OCI-LY1 (cell line): ENCODE measurements at regions not wholly inside any gene's neighbourhood (a gene's known extent, or its start where the extent isn't known, plus 50 kb on each side); places are given as distances from the start of the nearest gene placed in this dataset.

Source experiments
- H2AFZ ChIP-seq: fragments of 200-600 bp; sonication (generic), shearing (Covaris generic); 2 replicates; pipeline ENCODE4 v1.6.0; 2014; ENCODE audit warnings: antibody characterized with exemption, mild to moderate bottlenecking, low read length
- H3F3A ChIP-seq: fragments of 200-600 bp; sonication (generic), shearing (Covaris generic); 2 replicates; pipeline ENCODE4 v1.6.0; 2014; ENCODE audit warnings: mild to moderate bottlenecking, antibody characterized with exemption, low read length, moderate library complexity; ENCODE audit not compliant: insufficient read depth
- H3K27ac ChIP-seq: fragments of 200-600 bp; sonication (generic); 2 replicates; pipeline ENCODE4 v1.5.1; 2014; ENCODE audit warnings: low read length, mixed run types, mild to moderate bottlenecking, low read depth; ENCODE audit not compliant: poor library complexity, severe bottlenecking
- H3K27me3 ChIP-seq: fragments of 200-600 bp; sonication (generic); 2 replicates; pipeline ENCODE4 v1.6.0; 2014; ENCODE audit warnings: antibody characterized with exemption, mild to moderate bottlenecking, low read length, moderate library complexity; ENCODE audit not compliant: insufficient read depth
- H3K36me3 ChIP-seq: fragments of 200-600 bp; sonication (generic); 2 replicates; pipeline ENCODE4 v1.6.1; 2014; ENCODE audit warnings: mild to moderate bottlenecking, antibody characterized with exemption, low read length, moderate library complexity, mixed read lengths; ENCODE audit not compliant: insufficient read depth
- H3K4me1 ChIP-seq: fragments of 200-600 bp; sonication (generic); 2 replicates; pipeline ENCODE4 v1.5.1; 2014; ENCODE audit warnings: mild to moderate bottlenecking, low read length, moderate library complexity; ENCODE audit not compliant: insufficient read depth, severe bottlenecking
- H3K4me2 ChIP-seq: fragments of 200-600 bp; sonication (generic), shearing (Covaris generic); 2 replicates; pipeline ENCODE4 v1.6.1; 2014; ENCODE audit warnings: low read length
- H3K4me3 ChIP-seq: fragments of 200-600 bp; sonication (generic); 2 replicates; pipeline ENCODE4 v1.5.1; 2014; ENCODE audit warnings: low read length, low read depth, mild to moderate bottlenecking, mixed read lengths; ENCODE audit not compliant: poor library complexity, severe bottlenecking
- H3K79me2 ChIP-seq: fragments of 200-600 bp; shearing (Covaris generic); 2 replicates; pipeline ENCODE4 v1.6.1; 2016; ENCODE audit warnings: mixed run types, low read length, mixed read lengths; ENCODE audit not compliant: insufficient read depth
- H3K9ac ChIP-seq: fragments of 200-600 bp; sonication (generic), shearing (Covaris generic); 2 replicates; pipeline ENCODE4 v1.6.1; 2014; ENCODE audit warnings: mild to moderate bottlenecking, low read length, mixed read lengths
- H3K9me2 ChIP-seq: fragments of 200-600 bp; sonication (generic), shearing (Covaris generic); 2 replicates; pipeline ENCODE4 v1.6.1; 2014; ENCODE audit warnings: low read depth, mild to moderate bottlenecking, low read length, mixed read lengths
- H3K9me3 ChIP-seq: fragments of 200-600 bp; shearing (Covaris generic); 2 replicates; pipeline ENCODE4 v1.6.1; 2014; ENCODE audit warnings: low read length, mixed read lengths
- H4K20me1 ChIP-seq: fragments of 200-600 bp; sonication (generic), shearing (Covaris generic); 2 replicates; pipeline ENCODE4 v1.6.0; 2016; ENCODE audit warnings: mild to moderate bottlenecking, low read length; ENCODE audit not compliant: insufficient read depth
- CTCF ChIP-seq: fragments of 200-600 bp; sonication (generic), shearing (Covaris generic); IDR thresholded peaks from 2 replicates; pipeline ENCODE4 v1.5.1; 2017; ENCODE audit warnings: mild to moderate bottlenecking, antibody characterized with exemption, low read length, moderate library complexity, mixed read lengths
- EZH2 ChIP-seq: fragments of 200-600 bp; sonication (generic), shearing (Covaris generic); IDR thresholded peaks from 2 replicates; pipeline ENCODE4 v1.8.0; 2017; ENCODE audit warnings: borderline replicate concordance, mixed run types, mild to moderate bottlenecking, antibody characterized with exemption, low read length, moderate library complexity, mixed read lengths

- Histone ChIP-seq H3K4me3 (no peak overlapping the region), H3K27me3 (no peaks in the 10 kb centered on the region), H3K9ac (no peak overlapping the region), H3K36me3 (no peaks in the 10 kb centered on the region), H3K27ac (no peak overlapping the region), H4K20me1 (no peaks in the 10 kb centered on the region), H2AFZ (no peak overlapping the region), H3K9me2 (no peaks in the 10 kb centered on the region), H3F3A (no peaks in the 10 kb centered on the region), H3K4me1 (no peaks in the 10 kb centered on the region), H3K9me3 (no peaks in the 10 kb centered on the region), H3K4me2 (no peak overlapping the region), H3K79me2 (no peaks in the 10 kb centered on the region)
- TF ChIP-seq CTCF (no peak), EZH2 (no peak)
These were observed 63.8 kb upstream of the ATXN1 start for GRCh38 chr6:16824845-16825685.

- H3K9me2 ChIP-seq, result no peaks in the 10 kb centered on the region
- no peak overlapping the region for H3K9ac ChIP-seq
- TF ChIP-seq CTCF (no peak), EZH2 (no peak)
- no peaks in the 10 kb centered on the region for H3K79me2 ChIP-seq
- H3K4me2 ChIP-seq, result no peak overlapping the region
- H3K27ac ChIP-seq, result no peak overlapping the region
- H2AFZ ChIP-seq, result no peak overlapping the region
- H3K9me3 ChIP-seq, result no peaks in the 10 kb centered on the region
- no peak overlapping the region for H3K4me3 ChIP-seq
- H3K27me3 ChIP-seq, result no peaks in the 10 kb centered on the region
- H3K36me3 ChIP-seq, result no peaks in the 10 kb centered on the region
- H3F3A ChIP-seq, result no peaks in the 10 kb centered on the region
- H4K20me1 ChIP-seq, result no peaks in the 10 kb centered on the region
- H3K4me1 ChIP-seq, result no peaks in the 10 kb centered on the region
These were observed 62.6 kb upstream of the ATXN1 start for GRCh38 chr6:16823718-16824352.

- H3K4me1 ChIP-seq, result no peaks in the 10 kb centered on the region
- H3K9me3 ChIP-seq, result no peaks in the 10 kb centered on the region
- H3K4me3 ChIP-seq, result no peak overlapping the region
- H3K9ac ChIP-seq, result no peak overlapping the region
- H3K79me2 ChIP-seq, result no peaks in the 10 kb centered on the region
- H3K27ac ChIP-seq, result no peak overlapping the region
- H2AFZ ChIP-seq, result no peak overlapping the region
- H4K20me1 ChIP-seq, result no peaks in the 10 kb centered on the region
- no peaks in the 10 kb centered on the region for H3K27me3 ChIP-seq
- TF ChIP-seq CTCF (no peak), EZH2 (no peak)
- H3K4me2 ChIP-seq, result no peak overlapping the region
- no peaks in the 10 kb centered on the region for H3K9me2 ChIP-seq
- no peaks in the 10 kb centered on the region for H3F3A ChIP-seq
- H3K36me3 ChIP-seq, result no peaks in the 10 kb centered on the region
These were observed 61.9 kb upstream of the ATXN1 start for GRCh38 chr6:16822975-16823717.
